ENCODE measurements at regions not wholly inside any gene's neighbourhood (a gene's known extent, or its start where the extent isn't known, plus 50 kb on each side); places are given as distances from the start of the nearest gene placed in this dataset.

DNA sequence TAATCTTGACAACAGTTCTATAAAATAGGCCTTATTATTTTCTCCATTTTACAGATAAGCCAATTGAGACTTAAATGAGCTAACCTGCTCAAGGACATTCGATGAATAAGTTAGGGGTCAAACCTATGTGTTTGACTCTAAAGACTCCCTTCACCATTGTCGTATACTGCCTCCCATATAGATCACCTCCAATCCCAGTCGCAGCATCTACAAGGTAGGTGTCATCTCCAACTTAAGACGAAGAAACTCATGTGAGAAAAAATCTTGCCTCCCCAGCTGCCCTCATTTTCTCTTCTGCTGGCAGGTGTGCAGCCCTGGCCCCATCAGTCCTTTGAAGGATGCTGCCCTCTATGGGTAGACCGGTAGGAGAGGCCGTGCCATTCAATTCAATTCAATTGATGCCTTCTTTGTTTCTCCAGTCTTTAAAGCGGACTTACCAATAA lies 75.2 kb upstream of the SMARCA2 start:
- DNase-seq: no peak

DNA sequence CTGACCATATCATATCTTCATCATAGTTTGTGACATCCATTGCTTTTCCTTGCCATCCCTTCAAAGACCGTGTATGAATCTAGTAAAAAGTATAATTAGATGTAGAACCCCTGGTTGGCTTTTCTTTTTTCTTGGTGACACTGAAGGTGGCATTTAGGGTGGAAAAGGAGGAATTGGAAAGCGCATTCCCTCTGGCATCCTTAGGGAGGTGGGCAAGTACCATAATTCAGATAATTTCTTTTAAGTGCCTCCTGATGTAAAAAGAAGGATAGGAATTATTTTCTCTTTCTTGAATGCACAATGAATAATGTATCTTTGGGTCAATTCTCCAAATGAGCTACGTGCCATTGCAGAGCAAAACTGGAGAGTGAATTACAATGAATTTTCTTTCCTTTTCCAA lies 73.2 kb upstream of the SMARCA2 start:
- no peak for DNase-seq

DNA sequence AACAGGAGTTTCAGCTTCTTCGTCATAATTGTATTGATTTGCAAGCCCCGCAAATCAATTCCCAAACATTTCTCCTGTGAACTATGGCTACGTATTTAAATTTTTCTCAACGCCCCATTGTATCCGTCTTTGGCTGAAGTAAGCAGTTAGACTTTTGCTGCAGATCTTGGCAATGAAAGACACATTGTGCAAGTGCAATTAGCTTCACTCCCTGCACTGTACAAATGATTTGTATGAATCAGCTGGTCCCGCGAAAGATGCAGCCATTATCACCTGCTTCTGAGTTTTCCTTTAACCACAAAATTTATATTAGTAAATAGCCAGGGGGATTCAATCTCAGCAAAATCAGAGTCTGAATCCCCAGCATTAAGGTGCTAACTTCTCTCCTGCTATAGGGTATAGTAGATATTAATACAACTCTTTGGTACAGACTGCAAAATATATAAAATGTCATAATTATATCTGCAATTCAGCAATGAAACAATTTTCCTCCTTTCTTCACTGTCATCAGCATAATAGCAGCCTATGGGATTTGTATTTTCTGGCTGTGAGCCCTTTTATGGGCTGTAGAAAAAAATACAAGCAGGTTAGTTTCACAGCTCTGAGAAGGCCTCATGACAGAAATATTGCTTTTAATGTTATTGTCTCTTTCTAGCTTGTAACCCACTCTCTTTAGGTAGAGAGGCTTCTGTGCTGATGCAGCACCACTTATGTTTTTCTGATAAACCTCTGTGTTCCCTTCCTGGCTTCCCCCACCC lies 68.4 kb upstream of the SMARCA2 start:
- DNase-seq: no peak

DNA sequence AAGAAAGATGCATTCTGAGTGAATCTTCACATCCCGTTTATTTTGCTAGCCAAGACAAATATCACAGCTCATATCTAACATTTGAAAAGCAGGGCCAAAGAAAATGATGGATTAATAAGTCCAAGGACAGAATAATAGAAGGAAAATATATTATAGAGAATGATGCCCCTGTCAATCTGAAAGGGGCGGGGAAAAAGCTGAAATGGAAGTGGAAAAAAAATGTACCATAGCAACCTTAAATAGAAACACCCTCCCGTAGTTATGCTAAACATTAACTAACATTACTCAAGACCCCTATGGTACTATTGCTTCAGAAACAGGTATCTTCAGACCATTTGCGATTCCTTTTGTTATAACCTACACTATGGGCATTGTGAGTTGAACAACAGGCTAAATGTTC lies 67.7 kb upstream of the SMARCA2 start:
- DNase-seq: no peak

DNA sequence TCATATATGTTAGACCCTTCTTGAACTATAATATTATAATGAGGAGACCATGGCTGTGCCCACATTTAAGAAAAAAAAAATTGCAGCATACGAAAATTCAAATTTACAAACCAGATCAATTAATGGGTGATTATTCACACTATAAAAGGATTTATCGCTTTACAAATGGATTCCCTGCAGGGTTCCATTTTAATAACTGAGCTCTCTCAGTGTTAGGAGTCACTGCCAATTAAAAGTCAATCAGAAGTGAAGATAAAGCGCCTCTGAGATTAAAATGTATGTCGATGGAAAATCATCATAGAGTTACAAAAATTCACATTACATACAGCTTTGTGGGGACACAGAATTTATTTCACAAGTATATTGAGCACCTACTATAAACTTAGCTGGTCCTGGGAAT lies 66.6 kb upstream of the SMARCA2 start:
- no peak for DNase-seq

DNA sequence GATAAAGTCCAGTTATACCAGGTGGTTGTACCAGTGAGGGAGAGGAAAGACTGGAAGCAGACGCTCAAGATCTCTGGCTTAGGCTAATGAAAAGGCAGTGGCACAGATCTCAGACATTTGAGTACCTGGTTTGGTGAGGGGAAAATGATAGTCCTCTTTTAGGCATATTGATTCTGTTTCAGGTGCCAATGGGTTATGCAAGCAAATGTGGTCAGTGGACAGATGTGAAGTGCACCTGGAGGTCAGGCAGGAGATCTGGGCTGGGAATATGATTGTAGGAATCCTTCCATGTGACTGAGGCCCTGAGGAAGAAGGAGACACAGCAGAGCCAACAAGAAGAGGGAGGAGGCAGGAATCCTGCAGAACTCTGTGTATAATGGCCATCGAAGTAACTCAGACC lies 63.7 kb upstream of the SMARCA2 start:
- DNase-seq: no peak

DNA sequence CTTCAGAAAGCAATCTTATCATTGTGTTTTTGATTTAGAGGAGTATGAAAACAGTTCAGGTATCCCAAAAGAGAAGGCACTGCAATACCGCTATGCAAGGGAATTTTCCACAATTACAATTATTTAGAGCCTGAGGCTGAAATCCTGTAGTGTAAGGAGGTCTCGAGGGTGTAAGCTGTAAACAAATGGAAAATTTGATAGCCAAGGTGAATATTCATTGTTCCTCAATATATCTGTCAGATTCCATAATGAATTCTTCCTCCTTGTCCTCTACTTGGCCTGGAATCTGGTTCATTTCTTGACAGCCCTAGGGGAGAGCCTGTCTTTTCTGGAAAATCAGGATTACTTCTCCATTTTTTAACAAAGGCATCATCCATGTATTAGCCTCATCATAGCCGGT lies 63.1 kb upstream of the SMARCA2 start:
- no peak for DNase-seq

DNA sequence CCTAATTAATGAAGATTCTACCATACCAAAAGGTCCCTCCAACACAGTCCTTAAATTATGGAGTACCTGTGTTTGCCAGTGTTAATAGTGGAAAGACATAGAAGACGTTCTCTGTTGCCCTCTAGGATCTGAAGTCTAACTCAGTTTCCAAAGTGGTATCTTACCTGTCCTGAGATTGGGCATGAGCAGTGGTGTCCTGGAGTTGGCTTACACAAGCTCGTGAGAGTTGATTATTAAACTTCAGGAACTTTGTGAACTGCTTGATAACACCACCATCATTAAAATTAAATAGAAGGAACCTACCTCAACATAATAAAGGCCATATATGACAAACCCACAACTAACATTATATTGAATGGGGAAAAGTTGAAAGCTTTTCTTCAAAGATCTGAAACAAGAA lies 60.9 kb upstream of the SMARCA2 start:
- DNase-seq: no peak

DNA sequence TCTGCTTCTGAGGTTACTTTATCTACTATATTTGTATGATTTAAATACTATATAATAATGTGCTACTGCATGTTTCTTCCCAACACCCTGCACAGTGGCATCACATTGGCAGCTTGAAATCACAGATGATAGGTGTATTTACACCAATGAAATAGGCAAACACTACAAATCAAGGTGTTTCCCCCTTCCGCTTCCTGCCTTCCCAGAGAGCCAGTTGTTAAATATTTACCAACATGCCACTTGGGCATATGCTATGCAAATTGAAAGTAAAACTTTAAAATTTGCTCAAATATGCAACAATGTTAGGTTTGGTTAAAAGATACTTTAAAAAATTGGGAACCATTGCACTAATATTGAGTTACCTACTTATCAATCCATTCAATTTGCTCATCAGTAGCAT lies 58.2 kb upstream of the SMARCA2 start:
- no peak for DNase-seq

DNA sequence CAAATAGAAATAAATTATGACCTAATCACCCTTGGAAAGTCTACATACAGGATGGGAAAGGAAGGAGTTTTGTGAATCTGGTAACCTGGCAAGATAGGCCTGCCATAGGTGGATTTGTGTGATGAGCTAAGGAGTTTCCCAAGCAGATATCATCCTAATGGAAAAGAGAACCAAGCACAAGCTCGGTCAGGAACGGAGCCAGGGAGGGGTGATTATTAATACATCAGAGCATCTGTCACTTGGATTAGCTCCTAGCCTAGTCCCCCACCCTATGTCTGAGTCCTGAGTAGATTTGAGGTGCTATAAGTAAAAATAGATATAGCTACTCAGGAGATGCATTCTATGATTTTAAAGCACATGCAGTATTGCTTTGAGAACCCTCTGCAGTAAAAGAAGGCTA lies 57.3 kb upstream of the SMARCA2 start:
- DNase-seq: no peak

DNA sequence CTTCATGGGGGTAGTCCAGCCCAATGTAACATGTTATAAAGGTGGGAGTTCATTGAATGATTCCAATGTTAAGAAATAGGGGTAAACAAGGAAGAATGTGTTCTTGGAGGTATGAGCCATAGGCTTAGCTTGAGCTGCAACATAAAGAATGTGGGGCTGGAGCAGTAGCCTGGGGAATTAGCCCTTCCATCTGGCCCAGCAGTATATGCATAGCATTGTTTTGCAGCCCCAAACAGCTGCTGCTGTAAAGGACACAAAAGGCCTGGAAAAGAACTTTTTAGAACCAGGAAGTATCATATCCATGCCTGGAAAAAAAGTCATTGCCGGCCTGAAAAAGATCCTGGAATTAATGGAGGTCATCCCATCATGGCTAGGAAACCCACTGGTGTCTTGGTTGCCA lies 55.8 kb upstream of the SMARCA2 start:
- DNase-seq: no peak

DNA sequence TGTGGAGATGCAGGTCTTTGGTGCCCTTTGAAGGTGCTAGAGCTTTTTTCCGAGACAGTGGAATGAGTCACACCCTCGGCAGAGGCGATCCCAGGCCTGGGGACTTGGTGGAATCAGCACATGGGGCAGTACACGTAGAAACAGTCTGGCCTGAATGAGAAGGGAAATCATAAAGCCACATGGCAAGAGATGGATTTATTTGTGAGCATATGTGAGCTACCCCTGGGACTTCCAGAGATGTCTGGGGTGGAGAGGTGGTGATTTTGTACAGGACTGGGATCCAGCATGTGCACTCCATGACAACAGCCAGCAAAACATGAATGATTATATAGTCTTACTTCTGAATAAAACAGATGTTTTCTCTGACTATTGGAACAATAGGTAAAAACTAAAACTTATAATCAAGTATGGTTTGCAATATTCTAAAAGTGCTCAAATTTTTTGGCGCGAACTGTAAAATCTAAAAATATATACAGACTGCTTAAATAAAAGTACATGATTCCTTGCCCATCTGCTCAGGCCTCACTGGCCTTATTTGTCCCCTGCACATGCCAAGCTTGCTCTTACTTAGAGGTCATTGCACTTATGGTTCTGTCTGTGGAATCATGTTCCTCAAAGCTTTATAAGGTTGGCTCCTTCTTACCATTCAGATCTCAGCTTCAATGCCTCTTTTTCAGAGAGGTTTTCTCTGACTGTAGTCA lies 54.7 kb upstream of the SMARCA2 start:
- no peak for DNase-seq

DNA sequence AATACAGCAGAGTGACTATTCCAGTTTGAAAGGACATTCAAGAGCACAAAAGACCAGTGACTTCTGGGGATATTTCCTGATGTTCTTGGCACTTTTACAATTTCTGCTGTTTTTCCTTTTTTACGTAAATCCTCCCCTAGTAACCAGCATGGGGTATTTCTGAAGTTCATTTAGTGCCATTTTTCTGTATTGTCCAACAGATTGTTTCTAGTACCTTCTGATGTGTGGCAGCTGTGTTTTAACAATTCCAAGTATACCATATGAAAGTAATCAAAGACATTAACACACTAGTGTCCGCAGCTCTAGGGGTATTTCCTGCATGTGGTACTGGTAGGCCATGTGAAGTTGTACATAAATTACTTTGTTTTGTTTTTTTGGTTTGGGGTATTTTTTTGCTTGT lies 53.0 kb upstream of the SMARCA2 start:
- no peak for DNase-seq

DNA sequence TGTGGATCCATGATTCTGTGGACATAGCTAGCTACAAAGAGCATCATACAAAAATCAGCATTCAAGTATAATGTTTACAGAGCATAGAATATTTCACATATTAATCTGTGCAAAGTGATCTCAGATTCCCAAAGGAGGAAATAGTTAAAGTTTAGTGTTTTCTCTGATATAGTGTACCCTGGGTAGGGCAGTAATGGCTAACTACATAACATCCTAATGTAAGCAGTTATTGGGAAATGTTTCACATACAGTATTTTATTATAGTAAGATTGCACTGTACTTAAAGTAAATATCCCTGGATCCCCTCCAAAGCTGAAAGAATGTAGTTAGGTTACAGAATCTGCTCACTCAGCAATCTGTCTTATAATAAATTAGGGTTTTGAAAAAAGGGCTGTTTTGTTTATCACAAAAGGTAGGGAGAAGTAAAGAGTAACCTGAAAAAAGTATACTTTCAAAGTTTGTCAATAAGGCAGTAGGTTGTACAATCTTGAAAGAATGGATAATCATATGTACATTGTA lies 52.5 kb upstream of the SMARCA2 start:
- DNase-seq: no peak

DNA sequence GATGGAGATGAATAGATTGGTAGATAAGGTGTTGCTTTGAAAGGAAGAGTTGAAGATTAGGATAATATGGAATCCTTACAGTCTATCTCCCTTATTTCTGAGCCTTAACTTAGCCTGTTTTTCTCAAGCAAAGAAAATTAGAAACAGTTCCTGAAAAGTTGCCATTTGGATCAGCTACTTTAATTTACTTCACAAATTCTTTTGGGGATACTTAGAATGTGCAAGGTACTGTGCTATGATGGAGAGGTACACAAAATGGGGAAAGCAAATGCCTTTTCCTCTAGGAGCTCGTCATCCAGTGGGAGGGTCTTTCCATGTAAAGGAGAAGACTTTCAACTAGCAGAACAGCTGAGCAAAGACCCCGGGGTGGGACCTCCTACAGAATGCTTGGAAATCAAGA lies 51.1 kb upstream of the SMARCA2 start:
- DNase-seq: no peak
